Brain microvascular endothelial cell (primary cell): ENCODE measurements at regions not wholly inside any gene's neighbourhood (a gene's known extent, or its start where the extent isn't known, plus 50 kb on each side); places are given as distances from the start of the nearest gene placed in this dataset.
A peak's percentile ranks its signal among the peaks of the same experiment; 100 is the strongest.

Source experiments
- DNase-seq: peaks from one replicate; pipeline ENCODE4 v3.0.0-alpha.2; 2020
- H3K27ac ChIP-seq: fragments of 250-450 bp; sonication (Bioruptor Pico); 2 replicates; pipeline ENCODE4 v1.5.1; 2020; ENCODE audit warnings: mild to moderate bottlenecking, moderate library complexity
- H3K27me3 ChIP-seq: fragments of 250-450 bp; sonication (Bioruptor Pico); replicated peaks from 2 replicates; pipeline ENCODE4 v1.5.1; 2020; ENCODE audit warnings: mild to moderate bottlenecking
- H3K36me3 ChIP-seq: fragments of 250-450 bp; sonication (Bioruptor Pico); replicated peaks from 2 replicates; pipeline ENCODE4 v1.5.1; 2020; ENCODE audit warnings: mild to moderate bottlenecking
- H3K4me3 ChIP-seq: 2 replicates; pipeline ENCODE4 v1.5.1; 2011; ENCODE audit warnings: low read depth, mild to moderate bottlenecking, control low read depth, low read length, moderate library complexity
- CTCF ChIP-seq: IDR thresholded peaks from 2 replicates; pipeline ENCODE4 v1.5.1; 2011; ENCODE audit warnings: low read depth, mild to moderate bottlenecking, moderate library complexity, low read length, control low read depth, inconsistent platforms; ENCODE audit errors: missing control alignments
- in situ Hi-C: cut with HindIII; loops from 2 replicates; pipeline ENCODE4 v1.10.0; 2017; ENCODE audit warnings: low sequenced_read_pairs, low pct_ligation_motif_present

- TF ChIP-seq CTCF, result no peak
- in situ Hi-C loops, result no loop called here
- no peak for DNase-seq
- H3K36me3 ChIP-seq, result no peaks in the 10 kb centered on the region
- no peaks in the 10 kb centered on the region for H3K27me3 ChIP-seq
- no peak overlapping the region for H3K4me3 ChIP-seq
- no peak overlapping the region for H3K27ac ChIP-seq
Measured at GRCh38 chr3:103711670-103712069, 1276.9 kb downstream of the ZPLD1 start.

GRCh38 chr3:103712320-103713008 is 1277.6 kb downstream of the ZPLD1 start:
- no peaks in the 10 kb centered on the region for H3K27me3 ChIP-seq
- DNase-seq, result peak; percentile 6
- in situ Hi-C loops, result no loop called here
- TF ChIP-seq CTCF, result no peak
- no peak overlapping the region for H3K27ac ChIP-seq
- H3K36me3 ChIP-seq, result no peaks in the 10 kb centered on the region
- H3K4me3 ChIP-seq, result no peak overlapping the region

GRCh38 chr3:103729547-103729946 is 1294.7 kb downstream of the ZPLD1 start:
- H3K27ac ChIP-seq, result no peak overlapping the region
- no peaks in the 10 kb centered on the region for H3K36me3 ChIP-seq
- H3K4me3 ChIP-seq, result no peak overlapping the region
- H3K27me3 ChIP-seq, result no peaks in the 10 kb centered on the region
- TF ChIP-seq CTCF, result no peak
- in situ Hi-C loops, result no loop called here
- no peak for DNase-seq

- Histone ChIP-seq H3K4me3 (no peak overlapping the region), H3K36me3 (no peaks in the 10 kb centered on the region), H3K27me3 (no peaks in the 10 kb centered on the region), H3K27ac (no peak overlapping the region)
- in situ Hi-C loops, result no loop called here
- DNase-seq, result no peak
- no peak for TF ChIP-seq CTCF
Measured at GRCh38 chr3:103730744-103731143, 1295.9 kb downstream of the ZPLD1 start.

GRCh38 chr3:103752986-103753385 is 1318.2 kb downstream of the ZPLD1 start:
- TF ChIP-seq CTCF, result no peak
- no peak for DNase-seq
- H3K4me3 ChIP-seq, result no peak overlapping the region
- no peak overlapping the region for H3K27ac ChIP-seq
- no peaks in the 10 kb centered on the region for H3K27me3 ChIP-seq
- no peaks in the 10 kb centered on the region for H3K36me3 ChIP-seq
- in situ Hi-C loops, result no loop called here

- Histone ChIP-seq H3K4me3 (no peak overlapping the region), H3K27me3 (no peaks in the 10 kb centered on the region), H3K27ac (no peak overlapping the region), H3K36me3 (no peaks in the 10 kb centered on the region)
- DNase-seq, result no peak
- no peak for TF ChIP-seq CTCF
- in situ Hi-C loops, result no loop called here
Measured at GRCh38 chr3:103767635-103768034, 1332.8 kb downstream of the ZPLD1 start.
